Heart left ventricle (tissue), 16 donors: ENCODE measurements at regions not wholly inside any gene's neighbourhood (a gene's known extent, or its start where the extent isn't known, plus 50 kb on each side); places are given as distances from the start of the nearest gene placed in this dataset.

Experiments
- ATAC-seq, 4 donors: fragments of 200-7000 bp; cut with Tn5 transposase; one replicate each; pipeline ENCODE4 v1.9.1; 2020 to 2022; ENCODE audit warnings: moderate library complexity in 4 of 4, mild to moderate bottlenecking in 3 of 4, moderate number of reproducible peaks in 1 of 4
- DNase-seq, 5 donors: peaks; one replicate each; pipeline ENCODE4 v3.0.0-alpha.2; 2020
- H3K27ac ChIP-seq, 12 donors: fragments of 200-600 bp; sonication (generic) in 4 of 12; one replicate each; pipeline versions ENCODE4 v1.5.0 to v1.8.0; 2016 to 2022; ENCODE audit warnings: mild to moderate bottlenecking in 2 of 12
- H3K27me3 ChIP-seq, 9 donors: fragments of 200-600 bp; sonication (generic) in 2 of 9; one replicate each; pipeline versions ENCODE4 v1.5.1 to v1.8.0; 2016 to 2022; ENCODE audit warnings: mild to moderate bottlenecking in 3 of 9
- H3K36me3 ChIP-seq, 9 donors: fragments of 200-600 bp; sonication (generic) in 2 of 9; one replicate each; pipeline versions ENCODE4 v1.5.0 to v1.8.0; 2018 to 2022; ENCODE audit warnings: mild to moderate bottlenecking in 2 of 9
- H3K4me1 ChIP-seq, 12 donors: fragments of 200-600 bp; sonication (generic) in 4 of 12; one replicate each; pipeline versions ENCODE4 v1.5.0 to v1.8.0; 2016 to 2022; ENCODE audit warnings: mild to moderate bottlenecking in 3 of 12
- H3K4me3 ChIP-seq, 12 donors: fragments of 200-600 bp; sonication (generic) in 4 of 12; one replicate each; pipeline versions ENCODE4 v1.5.0 to v1.8.0; 2017 to 2022; ENCODE audit warnings: mild to moderate bottlenecking in 9 of 12, moderate library complexity in 4 of 12
- H3K9me3 ChIP-seq, 12 donors: fragments of 200-600 bp; sonication (generic) in 4 of 12; one replicate each; pipeline versions ENCODE4 v1.5.0 to v1.8.0; 2016 to 2022; ENCODE audit warnings: mild to moderate bottlenecking in 1 of 12
- POLR2A ChIP-seq, 2 donors: fragments of 450-650 bp; IDR thresholded peaks; one replicate each; pipeline ENCODE4 v1.6.1; 2017; ENCODE audit warnings: antibody characterized with exemption in 2 of 2, mild to moderate bottlenecking in 2 of 2, moderate library complexity in 2 of 2
- WGBS, 4 donors: extraction: QIAGEN DNeasy Blood & Tissue Kit in 2 of 4; methylation state at CpG; one replicate each; pipeline versions ENCODE4 v1.1.5 to v1.1.7; 2013 to 2018; 5-methylcytosine and 5-hydroxymethylcytosine counted together
- intact Hi-C, 10 donors: fragments of 100-400 bp; cut with DNase I; formaldehyde crosslinking; loops; one replicate each; pipeline versions ENCODE4 v1.11.1 to v1.14.2; 2022
- TF ChIP-seq, protein P1 (sequence below), 12 donors: fragments of 200-600 bp; sonication (generic) in 4 of 12; IDR thresholded peaks; one replicate each; pipeline versions ENCODE4 v1.5.0 to v1.8.0; 2018 to 2022; ENCODE audit warnings: antibody characterized with exemption in 12 of 12, mild to moderate bottlenecking in 5 of 12
- donor health status: ischemic (EF 13 %, LVEDD 7.1; RV severe dilation, severe dysfunction).
- donor health status: healthy with polysubstance abuse.
- donor health status: DM: no; HTN: yes; CAD: no.
- donor health status: DM: no; HTN: no; CAD: no.
- donor health status: ischemic (EF 25% LVEDD 6.9; RV normal size, moderate dysfunction).
- donor health status: ischemic (EF 25% LVEDD 5.7; RV mildly dilated, moderate dysfunction).
- donor health status: healthy.
- donor health status: DM: yes; HTN: yes; CAD: no.
- donor health status: ischemic (EF 35%, LVEDD 5.7; RV mildly dilated, moderate dysfunction).
- donor health status: nonischemic (EF 11% LVEDD 7.7; RV severe dilation, severe dysfunction).
- donor health status: DM: yes; HTN: yes; CAD: no.
- donor health status: PGD.
- donor health status: ischemic (EF 29% LVEDD 5.4; RV normal size, mild dysfunction).
- donor health status: nonischemic (EF 23%, LVEDD 6.1; RV moderate dilation, normal function).

DNA sequence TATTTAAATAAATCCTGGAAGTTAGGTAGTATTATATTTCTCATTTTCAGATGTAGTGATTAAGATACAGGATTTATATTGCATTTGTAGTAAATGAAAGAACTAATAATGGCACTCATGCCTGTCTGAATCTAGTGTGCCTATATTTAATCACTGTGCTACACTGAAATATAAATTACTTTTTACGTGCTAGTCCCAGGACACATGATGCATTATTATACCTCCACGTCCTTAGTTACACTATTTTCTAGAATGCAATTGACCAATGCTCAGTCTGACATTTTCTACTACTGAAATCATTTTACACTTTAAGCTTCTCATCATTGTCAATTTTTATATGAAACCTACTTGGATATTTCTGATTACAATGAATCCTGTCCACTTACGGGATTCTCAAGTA lies 80.9 kb upstream of the TMEFF2 start:
- Histone ChIP-seq H3K27me3 (peaks cover 0 to 2% (median 0%) of the 10 kb centered on the region in 9 donors), H3K36me3 (no peaks in the 10 kb centered on the region), H3K4me3 (no peak overlapping the region), H3K9me3 (no peaks in the 10 kb centered on the region), H3K4me1 (no peaks in the 10 kb centered on the region), H3K27ac (no peak overlapping the region)
- ATAC-seq (no peak), DNase-seq (no peak)
- intact Hi-C loops = no loop called here
- no peak for TF ChIP-seq POLR2A (IDR thresholded peaks at IDR 0.05)
- TF ChIP-seq, protein P1, sequence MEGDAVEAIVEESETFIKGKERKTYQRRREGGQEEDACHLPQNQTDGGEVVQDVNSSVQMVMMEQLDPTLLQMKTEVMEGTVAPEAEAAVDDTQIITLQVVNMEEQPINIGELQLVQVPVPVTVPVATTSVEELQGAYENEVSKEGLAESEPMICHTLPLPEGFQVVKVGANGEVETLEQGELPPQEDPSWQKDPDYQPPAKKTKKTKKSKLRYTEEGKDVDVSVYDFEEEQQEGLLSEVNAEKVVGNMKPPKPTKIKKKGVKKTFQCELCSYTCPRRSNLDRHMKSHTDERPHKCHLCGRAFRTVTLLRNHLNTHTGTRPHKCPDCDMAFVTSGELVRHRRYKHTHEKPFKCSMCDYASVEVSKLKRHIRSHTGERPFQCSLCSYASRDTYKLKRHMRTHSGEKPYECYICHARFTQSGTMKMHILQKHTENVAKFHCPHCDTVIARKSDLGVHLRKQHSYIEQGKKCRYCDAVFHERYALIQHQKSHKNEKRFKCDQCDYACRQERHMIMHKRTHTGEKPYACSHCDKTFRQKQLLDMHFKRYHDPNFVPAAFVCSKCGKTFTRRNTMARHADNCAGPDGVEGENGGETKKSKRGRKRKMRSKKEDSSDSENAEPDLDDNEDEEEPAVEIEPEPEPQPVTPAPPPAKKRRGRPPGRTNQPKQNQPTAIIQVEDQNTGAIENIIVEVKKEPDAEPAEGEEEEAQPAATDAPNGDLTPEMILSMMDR (IDR thresholded peaks at IDR 0.05) = no peak
- 79 to 85% (median 84%) methylated on average over 3 of the region's 3 CpGs for WGBS, 4 donors

DNA sequence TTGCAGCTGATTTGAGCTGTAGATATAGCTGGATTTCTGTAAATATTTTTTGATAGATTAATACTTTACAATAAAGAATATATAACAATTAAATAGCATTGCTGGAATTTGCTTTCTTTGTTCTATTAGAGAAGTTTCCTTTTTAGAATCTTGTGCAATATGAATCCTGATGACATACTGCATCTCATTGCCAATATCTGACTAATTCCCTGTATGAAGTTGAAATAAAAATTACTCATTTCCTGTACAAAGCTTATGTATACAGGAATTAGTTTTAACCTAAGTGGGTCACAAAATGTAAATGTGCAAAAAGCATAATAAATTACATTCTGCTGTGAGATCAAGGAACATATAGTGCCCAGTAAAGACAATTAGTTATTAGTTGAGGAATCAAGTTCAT lies 72.8 kb upstream of the TMEFF2 start:
- Histone ChIP-seq H3K4me1 (no peaks in the 10 kb centered on the region), H3K9me3 (no peaks in the 10 kb centered on the region), H3K27ac (no peak overlapping the region), H3K4me3 (no peak overlapping the region), H3K27me3 (no peaks in the 10 kb centered on the region), H3K36me3 (no peaks in the 10 kb centered on the region)
- no peak for TF ChIP-seq POLR2A (IDR thresholded peaks at IDR 0.05)
- TF ChIP-seq, protein P1 (IDR thresholded peaks at IDR 0.05) = no peak
- DNase-seq (no peak), ATAC-seq (peak in 1 of 4 donors; percentile 43)
- intact Hi-C loops = no loop called here

DNA sequence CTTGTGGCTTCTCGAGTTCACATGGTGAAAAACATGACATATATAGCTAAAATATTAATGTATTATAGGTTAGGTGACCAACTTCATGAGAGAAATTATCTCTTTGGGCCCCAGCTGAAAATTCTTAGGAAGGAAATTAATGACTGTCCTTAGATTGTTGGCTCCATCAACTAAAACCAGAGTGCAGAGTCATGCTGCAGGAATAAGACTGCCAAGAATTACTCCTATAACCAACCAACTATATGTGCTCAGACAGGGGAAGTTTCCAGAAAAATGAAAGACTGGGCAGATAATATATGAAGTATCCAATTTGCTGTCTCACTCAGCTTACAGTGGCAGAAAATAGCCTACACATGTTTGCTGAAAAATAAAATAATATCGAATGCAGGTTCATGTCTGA lies 71.0 kb upstream of the TMEFF2 start:
- no peaks in the 10 kb centered on the region for H3K36me3 ChIP-seq
- no peak for ATAC-seq
- H3K27ac ChIP-seq = no peak overlapping the region
- intact Hi-C loops = no loop called here
- DNase-seq = no peak
- WGBS, 4 donors = 59 to 66% (median 62%) methylated on average over 2 of the region's 2 CpGs
- no peaks in the 10 kb centered on the region for H3K9me3 ChIP-seq
- no peak overlapping the region for H3K4me3 ChIP-seq
- no peaks in the 10 kb centered on the region for H3K27me3 ChIP-seq
- TF ChIP-seq, protein P1 (IDR thresholded peaks at IDR 0.05) = no peak
- TF ChIP-seq POLR2A (IDR thresholded peaks at IDR 0.05) = no peak
- no peaks in the 10 kb centered on the region for H3K4me1 ChIP-seq

DNA sequence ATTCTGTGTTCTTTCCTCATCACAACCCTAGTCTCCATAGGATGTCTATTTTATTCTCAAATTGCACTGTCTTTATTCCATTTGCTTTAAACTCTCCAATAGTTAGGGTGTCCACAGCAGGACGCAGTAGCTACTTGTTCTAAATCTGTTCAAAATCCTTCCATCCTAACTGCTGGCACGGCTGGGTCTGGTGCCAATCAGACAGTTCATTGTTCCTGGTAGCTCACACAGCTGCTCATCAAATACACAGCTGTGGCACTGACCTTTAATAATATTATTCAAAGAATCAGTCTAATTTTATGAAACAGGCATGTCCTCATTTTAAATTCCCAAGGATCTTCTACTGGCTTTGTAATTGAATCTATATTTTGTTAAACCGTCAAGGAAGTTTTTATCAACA lies 59.7 kb upstream of the TMEFF2 start:
- H3K4me1 ChIP-seq = no peaks in the 10 kb centered on the region
- DNase-seq = no peak
- H3K27me3 ChIP-seq = no peaks in the 10 kb centered on the region
- H3K36me3 ChIP-seq = no peaks in the 10 kb centered on the region
- no peak overlapping the region for H3K27ac ChIP-seq
- intact Hi-C loops = no loop called here
- no peak overlapping the region for H3K4me3 ChIP-seq
- 75 to 85% (median 79%) methylated on average over 3 of the region's 3 CpGs for WGBS, 4 donors
- H3K9me3 ChIP-seq = no peaks in the 10 kb centered on the region
- ATAC-seq = no peak
- TF ChIP-seq, protein P1 (IDR thresholded peaks at IDR 0.05) = no peak
- no peak for TF ChIP-seq POLR2A (IDR thresholded peaks at IDR 0.05)
